D341Med (cell line): ENCODE measurements at regions not wholly inside any gene's neighbourhood (a gene's known extent, or its start where the extent isn't known, plus 50 kb on each side); places are given as distances from the start of the nearest gene placed in this dataset.
A peak's percentile ranks its signal among the peaks of the same experiment; 100 is the strongest.
"Not testable (repeated sequence)": the region's sequence is repeated elsewhere in the genome, so short reads cannot be mapped to it uniquely, and the experiment has no call there.

Experiments
- DNase-seq: peaks from one replicate; pipeline ENCODE4 v3.0.0; 2012; ENCODE audit warnings: low spot score

DNA sequence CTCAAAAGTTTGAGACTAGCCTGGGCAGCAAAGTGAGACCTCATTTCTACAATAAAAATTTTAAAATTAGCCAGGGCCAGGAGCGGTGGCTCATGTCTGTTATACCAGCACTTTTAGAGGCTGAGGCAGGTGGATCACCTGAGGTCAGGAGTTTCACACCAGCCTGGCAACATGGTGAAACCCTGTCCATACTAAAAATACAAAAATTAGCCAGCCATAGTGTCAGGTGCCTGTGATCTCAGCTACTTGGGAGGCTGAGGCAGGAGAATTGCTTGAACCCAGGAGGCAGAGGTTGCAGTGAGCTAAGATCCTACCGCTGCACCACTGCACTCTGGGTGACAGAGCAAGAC lies 85.1 kb upstream of the MAP4 start:
- DNase-seq, result not testable (repeated sequence)

GRCh38 chr3:48092270-48092669 lies 76.1 kb upstream of the MAP4 start:
- no peak for DNase-seq

DNA sequence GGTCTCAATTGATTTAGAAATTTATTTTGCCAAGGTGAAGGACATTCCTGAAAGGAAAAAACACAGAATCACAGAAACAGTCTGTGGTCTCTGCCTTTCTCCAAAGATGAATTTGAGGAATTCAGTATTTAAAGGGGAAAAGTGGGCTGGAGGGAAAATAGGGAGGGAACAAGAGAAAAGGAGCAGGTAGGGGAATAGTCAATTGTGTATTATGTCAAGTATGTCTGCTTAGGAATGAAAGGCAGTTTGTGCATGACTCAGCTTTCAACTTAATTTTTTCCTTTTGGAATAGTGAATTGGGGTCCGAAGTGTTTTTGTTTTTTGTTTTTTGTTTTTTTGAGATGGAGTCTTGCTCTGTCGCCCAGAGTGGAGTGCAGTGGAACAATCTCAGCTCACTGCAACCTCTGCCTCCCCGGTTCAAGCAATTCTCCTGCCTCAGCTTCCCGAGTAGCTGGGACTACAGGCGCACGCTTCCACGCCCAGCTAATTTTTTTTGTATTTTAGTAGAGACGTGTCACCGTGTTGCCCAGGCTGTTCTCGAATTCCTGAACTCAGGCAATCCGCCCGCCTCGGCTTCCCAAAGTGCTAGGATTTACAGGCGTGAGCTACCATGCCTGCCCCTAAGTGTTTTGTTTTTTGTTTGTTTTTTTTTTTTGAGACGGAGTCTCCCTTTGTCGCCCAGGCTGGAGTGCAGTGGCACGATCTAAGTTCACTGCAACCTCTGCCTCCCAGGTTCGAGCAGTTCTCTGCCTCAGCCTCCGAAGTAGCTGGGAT lies 74.1 kb upstream of the MAP4 start:
- DNase-seq, result no peak

DNA sequence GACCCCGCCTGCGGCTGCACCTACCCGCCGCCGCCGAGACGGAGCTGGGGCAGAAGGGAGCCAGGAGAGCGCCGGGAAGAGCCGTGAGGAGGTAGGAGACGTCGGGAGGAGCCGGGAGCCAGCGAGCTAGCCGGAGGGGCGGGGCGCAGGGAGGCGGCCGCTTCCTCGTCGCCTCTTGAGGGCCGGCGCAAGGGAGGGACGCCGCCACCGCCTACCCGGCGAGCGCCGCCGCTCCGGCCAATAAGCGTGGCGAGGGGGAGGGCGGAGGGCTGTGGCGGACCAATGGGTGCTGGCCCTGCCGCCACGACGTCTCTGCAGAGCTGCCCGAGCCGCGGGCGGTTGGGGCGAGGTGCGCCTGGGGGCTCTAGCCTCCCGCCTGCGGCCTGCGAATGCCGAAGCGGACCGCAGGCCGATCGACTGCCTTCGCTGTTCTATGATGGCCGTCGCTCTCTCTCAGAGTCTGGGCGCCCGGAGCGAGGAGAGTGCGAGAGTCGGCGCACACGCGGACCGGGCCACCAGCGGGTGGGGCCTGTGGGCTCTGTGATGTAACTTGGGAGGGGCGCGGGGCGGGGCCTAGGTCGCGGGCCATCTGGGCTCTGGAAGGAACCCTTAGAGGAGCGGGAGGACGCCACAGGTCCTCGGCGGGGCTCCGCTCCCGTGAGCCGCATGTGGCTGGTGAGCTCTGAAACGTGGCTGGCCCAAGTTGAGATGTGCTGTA lies 72.7 kb upstream of the MAP4 start:
- DNase-seq, result peak; percentile 97

DNA sequence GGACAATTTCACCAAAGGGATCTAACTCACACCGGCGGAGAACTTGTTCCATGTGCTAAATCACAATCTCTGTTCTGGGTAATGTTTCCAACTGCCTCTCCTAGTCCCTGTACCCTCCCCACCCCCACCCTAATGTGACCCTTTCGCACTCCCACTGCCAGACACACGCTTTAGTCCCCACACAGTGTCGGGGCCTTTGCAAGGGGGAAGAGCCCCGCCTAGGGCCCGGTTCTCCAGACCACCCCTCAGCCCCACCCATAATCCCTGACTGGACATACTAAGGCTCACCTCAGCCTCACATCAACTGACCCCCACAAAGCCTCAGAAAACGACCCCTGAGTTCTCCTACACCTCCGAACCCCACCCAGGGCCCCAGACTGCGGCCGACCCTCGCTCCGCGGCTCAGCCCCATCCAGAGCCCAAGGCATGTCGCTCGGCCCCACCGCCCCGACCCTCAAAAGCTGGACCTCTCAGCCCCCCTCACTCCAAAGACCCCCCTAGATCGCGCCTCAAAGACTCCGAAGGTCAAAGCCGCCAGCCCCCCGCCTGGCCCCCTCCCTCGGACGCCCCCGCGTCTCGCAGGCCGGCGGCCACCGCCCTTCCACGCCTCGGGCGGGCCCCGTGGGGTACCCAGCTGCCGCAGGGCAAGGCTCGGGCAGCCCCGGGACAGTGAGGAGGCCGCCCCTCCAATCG lies 72.0 kb upstream of the MAP4 start:
- DNase-seq, result peak; percentile 63

DNA sequence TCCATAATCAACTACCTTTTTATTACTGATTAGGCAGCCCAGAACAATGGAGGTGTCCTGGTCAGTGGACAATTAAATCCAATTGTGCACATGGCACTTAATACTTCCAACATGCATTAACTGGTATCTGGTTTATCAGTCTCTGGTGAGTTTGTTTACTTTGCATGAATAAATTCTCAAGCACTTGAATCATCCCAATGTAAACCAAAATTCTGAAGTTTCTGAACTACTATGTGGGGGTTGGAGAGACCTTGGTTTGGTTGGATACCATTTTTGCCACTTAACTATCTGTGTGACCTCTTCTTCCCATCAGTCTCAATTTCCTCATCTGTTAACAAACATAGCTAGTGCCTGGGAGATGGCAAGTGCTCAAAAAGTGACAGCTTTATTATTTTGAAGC lies 70.5 kb upstream of the MAP4 start:
- no peak for DNase-seq

- DNase-seq, result no peak
These were observed 68.7 kb upstream of the MAP4 start for GRCh38 chr3:48084929-48085328.

DNA sequence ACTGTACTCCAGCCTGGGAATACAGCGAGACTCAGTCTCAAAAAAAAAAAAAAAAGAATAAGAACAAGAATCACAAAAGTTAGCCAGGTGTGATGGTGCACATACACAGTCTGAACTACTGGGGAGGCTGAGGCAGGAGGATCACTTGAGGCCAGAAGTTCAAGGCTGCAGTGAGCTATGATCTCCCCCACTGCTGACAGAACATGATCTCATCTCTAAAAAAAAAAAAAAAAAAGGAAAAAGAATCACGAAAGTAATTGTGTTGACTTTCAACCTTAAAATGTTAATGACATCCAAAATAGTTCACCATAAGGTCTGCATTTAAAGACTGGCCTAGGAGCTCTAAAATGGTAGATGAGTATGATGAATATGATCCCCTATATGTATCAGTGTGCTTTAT lies 68.0 kb upstream of the MAP4 start:
- DNase-seq, result no peak

GRCh38 chr3:48082580-48083184 lies 66.5 kb upstream of the MAP4 start:
- DNase-seq, result no peak

DNA sequence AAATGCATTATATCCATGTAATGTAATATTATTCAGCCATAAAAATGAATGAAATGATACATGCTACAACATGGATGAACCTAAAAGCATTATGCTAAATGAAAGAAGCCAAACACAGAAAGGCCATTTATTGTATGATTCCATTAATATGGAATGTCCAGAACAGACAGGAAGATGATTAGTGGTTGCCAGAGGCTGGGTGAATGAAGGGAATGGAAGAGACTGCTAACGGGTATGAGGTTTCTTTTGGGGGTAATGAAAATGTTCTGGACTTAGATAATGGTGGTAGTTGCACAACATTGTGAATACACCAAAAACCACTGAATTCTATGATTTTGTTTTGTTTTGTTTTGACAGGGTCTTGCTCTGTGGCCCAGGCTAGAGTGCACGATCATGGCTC lies 61.6 kb upstream of the MAP4 start:
- DNase-seq, result no peak

DNA sequence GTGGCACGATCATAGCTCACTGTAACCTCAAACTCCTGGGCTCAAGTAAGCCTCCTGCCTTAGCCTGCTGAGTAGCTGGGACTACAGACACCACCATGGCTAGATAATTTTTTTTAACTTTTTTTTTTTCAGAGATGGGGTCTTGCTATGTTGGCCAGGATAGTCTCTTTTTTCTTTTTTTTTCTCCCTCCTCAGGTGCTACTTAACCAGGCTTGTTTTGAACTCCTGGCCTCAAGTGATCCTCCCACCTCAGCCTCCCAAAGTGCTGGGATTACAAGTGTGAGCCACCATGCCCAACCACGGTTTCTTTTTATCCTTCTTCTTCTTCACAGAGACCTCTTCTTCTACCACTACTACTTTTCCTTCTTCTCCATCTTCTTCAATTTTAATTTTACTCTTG lies 53.8 kb upstream of the MAP4 start:
- no peak for DNase-seq

GRCh38 chr3:48069339-48069738 lies 53.1 kb upstream of the MAP4 start:
- DNase-seq, result no peak

- DNase-seq, result no peak
These were observed 52.7 kb upstream of the MAP4 start for GRCh38 chr3:48068886-48069285.

DNA sequence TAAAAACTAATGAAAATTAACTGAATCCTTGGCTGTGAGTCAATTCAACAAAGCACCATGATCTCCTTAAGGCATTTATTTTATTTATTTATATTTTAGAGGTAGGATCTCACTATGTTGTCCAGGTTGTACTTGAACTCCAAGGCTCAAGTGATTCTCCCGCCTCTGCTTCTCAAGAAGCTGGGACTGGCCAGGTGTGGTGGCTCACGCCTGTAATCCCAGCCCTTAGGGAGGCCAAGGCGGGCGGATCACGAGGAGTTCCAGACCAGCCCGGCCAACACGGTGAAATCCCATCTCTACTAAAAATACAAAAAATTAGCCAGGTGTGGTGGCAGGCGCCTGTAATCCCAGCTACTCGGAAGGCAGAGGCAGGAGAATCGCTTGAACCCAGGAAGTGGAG lies 52.1 kb upstream of the MAP4 start:
- not testable (repeated sequence) for DNase-seq

DNA sequence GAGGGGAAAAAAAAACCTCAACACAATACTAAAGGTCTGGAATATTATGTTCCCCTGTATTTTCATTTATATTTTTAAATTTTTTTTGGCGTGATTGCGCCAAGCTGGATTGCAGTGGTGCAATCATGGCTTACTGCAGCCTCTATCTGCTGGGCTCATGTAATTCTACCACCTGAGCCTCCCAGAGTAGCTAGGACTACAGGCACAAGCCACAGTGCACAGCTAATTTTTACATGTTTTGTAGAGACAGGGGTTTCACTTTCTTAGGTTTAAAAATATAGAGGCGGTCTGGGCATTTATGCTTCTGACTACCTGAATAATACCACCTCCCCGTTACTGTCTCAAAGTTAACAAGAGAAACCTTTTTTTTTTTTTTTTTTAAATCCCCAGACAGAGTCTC lies 51.1 kb upstream of the MAP4 start:
- DNase-seq, result no peak
